SW 1271 (cell line): ENCODE measurements at regions not wholly inside any gene's neighbourhood (a gene's known extent, or its start where the extent isn't known, plus 50 kb on each side); places are given as distances from the start of the nearest gene placed in this dataset.
A peak's percentile ranks its signal among the peaks of the same experiment; 100 is the strongest.
"Not testable (repeated sequence)": the region's sequence is repeated elsewhere in the genome, so short reads cannot be mapped to it uniquely, and the experiment has no call there.

ENCODE experiments used
- DNase-seq, 2 experiments: peaks; one replicate each; lab custom pipeline; 2025; lab: John Stamatoyannopoulos, UW

DNA sequence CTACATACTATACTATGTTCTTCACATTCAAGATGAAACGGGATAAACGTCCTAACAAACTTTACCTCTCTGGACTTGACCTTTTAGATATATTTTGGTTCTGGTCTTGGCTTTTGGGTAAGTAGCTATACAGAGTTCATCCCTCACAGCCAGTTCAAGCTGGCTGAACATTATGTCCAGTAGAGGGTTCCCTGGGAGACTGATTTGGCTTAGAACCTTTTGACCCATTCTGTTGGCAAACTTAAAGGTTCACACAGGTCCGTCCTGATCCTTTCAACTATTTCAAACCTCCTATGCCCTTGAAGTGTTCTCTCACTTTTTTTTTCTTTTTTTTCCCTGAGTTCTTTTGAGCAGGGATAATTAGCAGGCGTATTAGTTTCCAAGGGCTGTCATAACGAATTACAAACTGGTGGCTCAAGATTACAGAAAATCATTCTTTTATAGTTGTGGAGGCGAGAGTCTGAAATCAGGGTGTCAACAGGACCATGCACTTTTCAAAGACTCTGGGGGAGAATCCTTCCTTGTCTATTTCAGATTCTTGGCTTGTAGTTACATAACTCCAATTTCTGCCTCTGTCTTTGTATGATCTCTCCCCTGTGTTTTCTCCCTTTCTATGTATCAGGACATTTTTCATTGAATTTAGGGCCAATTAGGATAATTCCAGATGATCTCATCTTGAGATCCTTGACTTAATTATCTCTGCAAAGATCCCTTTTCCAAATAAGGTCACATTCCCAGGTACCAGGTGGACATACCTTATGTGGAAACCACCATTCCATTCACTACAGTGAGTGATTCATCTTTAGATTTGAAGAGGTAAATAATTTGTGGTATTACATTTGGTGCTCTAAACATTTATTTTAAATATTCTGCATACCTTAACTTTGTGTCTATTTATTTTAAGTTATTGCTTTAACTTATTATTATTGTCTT is 257.4 kb upstream of the USP25 start:
- DNase-seq = no peak

DNA sequence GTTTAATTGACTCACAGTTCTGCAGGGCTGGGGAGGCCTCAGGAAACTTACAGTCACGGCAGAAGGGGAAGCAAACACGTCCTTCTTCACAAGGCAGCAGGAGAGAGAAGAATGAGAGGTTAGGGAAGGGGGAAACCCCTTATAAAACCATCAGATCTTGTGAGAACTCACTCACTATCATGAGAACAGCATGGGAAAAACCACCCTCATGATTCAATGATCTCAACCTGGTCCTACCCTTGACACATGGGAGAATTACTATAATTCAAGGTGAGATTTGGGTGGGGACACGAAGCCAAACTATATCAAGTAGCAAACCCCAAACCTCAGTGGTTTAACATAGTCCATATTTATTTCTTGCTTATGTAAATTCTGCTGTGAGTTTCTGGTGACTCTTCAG is 252.0 kb upstream of the USP25 start:
- not testable (repeated sequence) for DNase-seq

DNA sequence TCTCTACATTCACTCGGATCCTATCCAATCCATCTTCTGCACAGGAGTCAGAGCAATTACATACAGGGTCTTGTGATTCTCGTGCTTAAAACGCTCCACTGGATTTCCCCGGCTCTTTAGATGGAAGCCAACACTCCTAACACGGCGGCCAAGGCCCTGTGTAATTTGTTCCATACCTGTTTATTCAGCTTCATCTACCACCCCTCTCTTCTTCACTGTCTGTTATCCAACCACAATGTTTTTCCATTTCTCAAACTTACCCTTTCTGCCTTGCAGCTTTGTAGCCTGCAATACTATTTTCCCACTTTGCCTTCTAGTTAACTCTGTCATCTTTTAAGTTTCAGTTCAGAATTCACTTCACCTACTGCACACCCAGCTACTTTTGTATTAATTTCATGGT is 249.6 kb upstream of the USP25 start:
- no peak for DNase-seq

DNA sequence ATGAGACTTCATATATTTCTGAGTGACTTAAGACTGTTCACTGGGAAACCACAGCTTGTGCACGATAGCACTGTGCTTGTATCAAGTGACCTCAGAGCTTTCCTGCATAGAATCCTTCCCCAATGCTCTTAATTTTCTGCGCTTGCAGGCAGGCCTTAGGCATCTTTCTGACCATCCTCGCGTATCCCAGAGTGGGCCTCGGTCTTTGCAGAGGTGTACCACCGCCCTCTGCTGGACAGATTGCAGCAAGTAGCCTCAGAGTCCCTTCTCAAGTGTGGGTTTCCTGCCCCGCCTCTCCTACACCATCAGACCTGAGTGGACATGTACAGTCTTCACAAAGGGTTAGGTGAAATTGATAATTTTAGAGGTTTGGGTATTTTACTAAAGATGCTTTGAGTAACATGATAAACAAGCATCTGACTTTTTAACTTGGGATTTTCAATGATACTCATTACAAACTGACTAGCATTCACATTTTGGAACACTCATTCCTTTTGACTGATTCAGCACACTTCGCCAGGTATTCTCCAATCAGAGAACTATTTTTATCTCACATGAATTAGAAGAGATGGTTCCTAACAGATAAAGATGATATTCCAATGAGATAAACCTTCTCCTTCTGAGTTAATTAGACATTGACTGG is 246.5 kb upstream of the USP25 start:
- peak in 1 of 2 experiments; percentile 57 for DNase-seq

DNA sequence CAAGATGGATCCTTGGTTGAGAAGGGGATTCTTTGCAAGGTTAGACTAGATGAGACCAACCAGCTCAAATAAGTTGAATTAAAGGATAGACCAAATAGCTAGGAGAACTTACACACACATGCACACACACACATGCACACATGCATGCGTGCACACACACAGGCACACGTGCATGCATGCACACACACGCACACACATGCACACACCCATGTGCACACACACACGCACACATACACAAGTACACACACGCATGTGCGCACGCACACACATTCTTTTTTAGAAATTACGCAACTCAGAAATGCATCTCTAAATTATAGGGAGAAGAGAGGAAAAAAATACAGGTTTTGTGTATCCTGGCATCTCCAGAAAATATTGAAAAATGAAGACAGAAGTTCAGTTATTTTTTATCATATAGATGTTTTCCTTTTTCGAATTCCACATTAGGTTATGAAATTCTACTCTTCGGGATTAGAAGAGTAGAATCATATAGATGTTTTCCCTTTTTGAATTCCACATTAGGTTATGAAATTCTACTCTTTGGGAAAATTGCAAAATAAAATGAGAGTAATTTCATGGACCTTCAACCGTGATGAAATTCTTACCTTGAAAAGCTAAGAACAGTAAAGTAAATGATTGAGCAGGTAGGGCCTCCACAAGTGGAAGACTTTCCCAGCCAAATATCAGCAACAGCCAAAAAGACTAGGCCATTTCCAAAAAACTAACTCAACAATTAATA is 243.2 kb upstream of the USP25 start:
- no peak for DNase-seq

DNA sequence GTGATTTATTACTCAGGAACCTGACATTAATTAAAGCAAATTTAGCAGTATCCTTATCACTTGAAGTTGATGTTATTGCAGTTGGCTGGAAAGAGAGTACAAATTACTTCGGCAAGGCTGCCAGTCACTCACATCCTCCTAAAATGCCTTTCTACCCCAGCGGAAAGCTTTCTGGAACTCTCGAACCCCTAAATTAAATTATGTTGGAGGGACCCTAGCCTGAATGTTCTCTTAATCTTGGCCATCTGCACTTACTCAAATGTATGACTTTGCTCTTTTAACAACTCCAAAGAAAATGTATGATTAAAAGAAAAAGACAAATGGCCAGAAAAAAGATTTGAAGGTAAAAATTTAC is 242.6 kb upstream of the USP25 start:
- no peak for DNase-seq

- DNase-seq = no peak
Observed at GRCh38 chr21:15491100-15491499, 238.7 kb upstream of the USP25 start.

DNA sequence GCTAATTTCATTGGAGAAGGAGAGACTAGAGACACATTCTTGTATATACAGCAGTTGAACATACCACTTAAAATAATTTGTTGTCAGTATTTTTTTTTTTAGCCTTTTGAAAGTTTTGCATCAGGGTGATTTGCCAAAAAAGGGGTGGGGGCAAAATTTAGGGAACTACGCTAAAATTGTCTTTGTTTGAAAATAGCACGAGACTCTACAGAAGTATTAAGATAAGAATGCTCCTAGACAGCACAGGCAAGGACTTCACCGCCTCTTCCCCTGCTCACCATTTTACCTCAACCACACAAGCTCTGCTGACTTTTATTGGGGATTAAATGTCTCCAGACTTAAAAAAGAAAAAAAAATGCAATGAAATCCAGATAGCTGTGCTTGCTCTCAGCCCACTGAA is 236.1 kb upstream of the USP25 start:
- DNase-seq = no peak

- no peak for DNase-seq
Observed at GRCh38 chr21:15494481-15494880, 235.3 kb upstream of the USP25 start.

DNA sequence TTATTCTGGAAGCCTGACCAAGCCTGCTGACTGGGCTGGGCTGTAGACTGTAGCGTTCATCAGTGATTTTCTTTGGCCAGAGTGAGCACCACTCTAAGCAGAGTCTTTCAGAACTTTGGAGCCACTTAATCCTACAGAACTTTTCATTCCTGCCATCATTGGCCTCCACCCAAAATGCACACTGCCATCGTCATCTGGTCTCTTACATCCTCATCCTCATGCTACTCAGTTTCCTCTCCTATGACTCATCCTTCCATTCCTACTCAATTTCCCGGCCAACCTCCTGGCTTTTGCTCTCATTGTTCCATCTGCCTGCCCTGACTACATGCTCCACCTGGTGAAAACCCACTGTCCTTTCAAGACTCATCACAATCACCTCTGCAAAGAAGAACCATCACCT is 233.8 kb upstream of the USP25 start:
- no peak for DNase-seq

DNA sequence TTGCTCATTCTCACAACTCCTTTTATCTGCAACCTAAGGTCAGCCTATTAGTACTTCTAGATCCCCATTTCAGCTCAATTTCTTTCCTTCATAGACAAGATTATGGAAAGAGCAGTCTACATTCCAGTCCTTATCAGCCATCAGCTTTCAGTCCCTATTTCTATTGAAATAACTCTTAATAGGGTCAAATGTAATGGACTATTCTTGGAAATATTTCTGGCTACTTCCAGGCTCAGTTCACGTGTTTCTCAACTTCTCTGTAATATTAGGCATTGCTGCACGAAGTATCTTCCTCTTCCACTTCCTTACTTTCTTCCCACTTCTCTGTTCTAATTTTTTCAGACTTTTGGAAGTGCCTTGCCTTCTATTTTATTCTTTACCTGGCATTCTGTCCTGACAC is 232.9 kb upstream of the USP25 start:
- no peak for DNase-seq

DNA sequence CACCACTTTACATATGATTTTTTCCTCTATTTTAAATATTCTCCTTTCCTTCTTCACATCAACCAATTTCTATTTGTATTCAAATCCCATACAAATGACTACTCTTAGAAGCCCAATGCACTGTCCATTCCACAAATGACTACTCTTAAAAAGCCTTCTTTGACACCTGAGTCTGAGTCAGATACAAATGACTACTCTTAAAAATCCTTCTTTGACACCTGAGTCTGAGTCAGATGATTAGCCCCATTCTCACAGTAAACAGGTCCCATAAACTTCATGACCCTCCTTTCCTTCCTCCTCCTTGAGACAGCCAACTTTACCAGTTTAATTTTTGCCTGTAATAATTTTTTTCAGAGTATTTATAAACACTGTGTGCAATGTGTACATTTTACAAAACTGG is 231.3 kb upstream of the USP25 start:
- DNase-seq = no peak

GRCh38 chr21:15506086-15506485 is 223.7 kb upstream of the USP25 start:
- no peak for DNase-seq

- DNase-seq = no peak
Observed at GRCh38 chr21:15508554-15508953, 221.2 kb upstream of the USP25 start.

DNA sequence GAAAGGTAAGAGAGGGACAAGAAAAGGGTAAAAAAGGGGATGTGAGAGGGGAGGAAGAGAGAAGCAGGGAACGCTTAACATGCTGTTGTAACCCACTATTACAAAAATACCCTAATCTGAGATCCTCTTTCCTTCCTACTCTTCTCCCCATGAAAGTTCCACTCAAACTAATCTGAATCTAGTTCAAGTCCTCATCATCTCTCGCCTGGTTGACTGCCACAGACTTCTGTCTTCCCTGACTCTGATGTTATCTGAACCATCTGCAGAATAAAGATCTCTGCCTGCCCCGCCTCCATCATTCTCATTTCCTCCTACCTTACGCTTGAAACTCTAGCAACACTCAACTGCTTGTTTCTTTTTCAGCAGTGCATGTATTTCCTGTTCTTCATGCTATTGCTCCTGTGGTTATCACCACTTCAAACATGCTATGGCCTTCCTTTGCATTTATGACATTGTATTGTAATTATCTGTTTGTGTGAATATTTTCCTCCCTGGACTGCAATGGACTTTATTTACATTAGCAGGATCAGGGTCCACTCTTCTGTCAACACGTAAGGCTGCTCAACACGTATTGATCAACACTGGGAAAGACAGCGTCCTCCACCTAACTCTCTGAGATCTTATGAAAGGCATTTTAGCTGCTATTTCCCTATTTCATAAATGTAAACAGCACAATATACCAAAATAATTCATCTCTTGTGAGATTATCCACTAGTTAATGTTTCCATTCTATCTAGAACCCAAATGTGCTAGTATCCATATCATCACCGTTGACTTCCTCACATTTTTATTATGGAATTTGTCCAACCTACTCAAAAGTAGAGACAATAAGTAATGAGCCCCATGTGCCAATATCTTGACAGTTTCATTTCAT is 215.5 kb upstream of the USP25 start:
- DNase-seq = no peak

GRCh38 chr21:15515908-15516307 is 213.9 kb upstream of the USP25 start:
- DNase-seq = no peak

DNA sequence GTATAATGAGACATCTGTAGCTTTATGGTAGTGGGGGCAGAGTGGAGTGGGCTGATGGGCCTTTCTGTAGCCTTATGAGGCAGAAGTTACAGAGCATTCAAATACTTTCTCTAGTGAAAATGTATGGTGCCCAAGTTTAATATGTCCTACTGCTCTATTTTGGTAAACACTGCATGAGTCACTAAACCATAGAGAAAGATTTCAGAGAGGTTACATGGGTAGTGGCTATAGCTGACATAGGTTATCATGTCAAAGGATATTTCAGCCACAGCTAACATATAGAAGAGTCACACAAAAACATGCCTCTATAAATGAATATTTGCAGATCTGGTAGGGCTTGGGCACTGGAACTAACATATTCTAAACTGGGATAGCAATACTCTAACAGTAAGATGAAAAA is 212.4 kb upstream of the USP25 start:
- no peak for DNase-seq

GRCh38 chr21:15520811-15521643 is 208.8 kb upstream of the USP25 start:
- no peak for DNase-seq

DNA sequence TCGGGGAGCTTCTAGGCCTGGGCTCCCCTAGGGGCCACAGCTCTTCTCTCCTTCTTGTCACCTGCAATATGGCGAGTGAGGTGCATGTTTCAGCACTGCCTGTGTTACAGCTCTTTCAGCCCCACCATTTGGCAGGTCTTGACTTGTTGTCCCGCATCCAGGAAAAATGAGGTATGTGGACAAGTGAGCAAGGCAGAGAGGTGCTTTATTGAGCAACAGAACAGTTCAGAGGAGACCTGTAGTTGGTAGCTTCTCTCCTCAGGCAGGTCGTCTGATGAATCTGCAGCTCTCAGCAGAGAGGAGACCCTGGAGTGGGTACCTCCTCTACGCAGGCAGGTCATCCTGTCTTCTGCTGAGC is 208.2 kb upstream of the USP25 start:
- DNase-seq = no peak

GRCh38 chr21:15522148-15522547 is 207.6 kb upstream of the USP25 start:
- no peak for DNase-seq

DNA sequence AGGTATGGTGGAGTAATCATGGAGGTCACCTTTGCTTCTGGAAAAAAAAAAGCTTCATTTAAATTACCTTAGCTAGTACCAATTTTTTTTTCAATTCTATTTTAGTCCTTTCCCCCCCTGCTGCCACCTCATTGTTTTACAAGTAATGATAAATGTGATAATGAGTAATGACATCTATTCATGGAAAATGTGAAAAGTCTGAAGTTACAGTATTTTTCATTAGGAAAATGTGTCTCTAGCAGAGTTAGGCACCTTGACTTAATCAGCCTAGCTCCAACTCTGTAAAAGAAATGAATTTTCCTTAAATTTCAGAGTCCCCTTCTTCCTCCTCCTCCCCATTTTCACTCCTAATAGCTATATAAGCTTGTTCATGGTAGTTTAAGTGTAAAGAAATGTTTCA is 204.9 kb upstream of the USP25 start:
- DNase-seq = no peak
